ENCODE measurements at regions not wholly inside any gene's neighbourhood (a gene's known extent, or its start where the extent isn't known, plus 50 kb on each side); places are given as distances from the start of the nearest gene placed in this dataset.

GRCh38 chr1:82979593-82980236, 1019.2 kb downstream of the TTLL7 start:
- no peak for DNase-seq (ENCODE audit: low read depth, low spot score)
- H3K9me3 ChIP-seq (ENCODE audit: low read depth, low read length), result no peaks in the 10 kb centered on the region
- no peak for TF ChIP-seq FOXP2 (optimal IDR thresholded peaks at IDR 0.05; ENCODE audit: control extremely low read depth, extremely low read length, insufficient read depth)
- TF ChIP-seq EZH2 (IDR thresholded peaks at IDR 0.05), result no peak
- no peak for TF ChIP-seq POLR2AphosphoS5 (IDR thresholded peaks at IDR 0.05; ENCODE audit: borderline replicate concordance, low read depth, low read length)
- no peaks in the 10 kb centered on the region for H3K36me3 ChIP-seq (ENCODE audit: insufficient read depth, low read length)
- H3K4me3 ChIP-seq, result no peak overlapping the region
- no peak overlapping the region for H3K9ac ChIP-seq (ENCODE audit: insufficient read length)
- no peak overlapping the region for H3K27ac ChIP-seq

- Histone ChIP-seq H3K36me3 (ENCODE audit: insufficient read depth, low read length) (no peaks in the 10 kb centered on the region), H3K4me3 (no peak overlapping the region), H3K27ac (no peak overlapping the region), H3K9me3 (ENCODE audit: low read depth, low read length) (no peaks in the 10 kb centered on the region), H3K9ac (ENCODE audit: insufficient read length) (no peak overlapping the region)
- TF ChIP-seq POLR2AphosphoS5 (IDR thresholded peaks at IDR 0.05; ENCODE audit: borderline replicate concordance, low read depth, low read length) (no peak), EZH2 (IDR thresholded peaks at IDR 0.05) (no peak), FOXP2 (optimal IDR thresholded peaks at IDR 0.05; ENCODE audit: control extremely low read depth, extremely low read length, insufficient read depth) (no peak)
- no peak for DNase-seq (ENCODE audit: low read depth, low spot score)
Measured at GRCh38 chr1:82978461-82979324, 1020.2 kb downstream of the TTLL7 start.

GRCh38 chr1:82972841-82973553, 1025.9 kb downstream of the TTLL7 start:
- DNase-seq (ENCODE audit: low read depth, low spot score), result no peak
- no peak overlapping the region for H3K9ac ChIP-seq (ENCODE audit: insufficient read length)
- no peak overlapping the region for H3K27ac ChIP-seq
- TF ChIP-seq EZH2 (IDR thresholded peaks at IDR 0.05) (no peak), POLR2AphosphoS5 (IDR thresholded peaks at IDR 0.05; ENCODE audit: borderline replicate concordance, low read depth, low read length) (no peak), FOXP2 (optimal IDR thresholded peaks at IDR 0.05; ENCODE audit: control extremely low read depth, extremely low read length, insufficient read depth) (no peak)
- H3K4me3 ChIP-seq, result no peak overlapping the region
- H3K36me3 ChIP-seq (ENCODE audit: insufficient read depth, low read length), result no peaks in the 10 kb centered on the region
- no peaks in the 10 kb centered on the region for H3K9me3 ChIP-seq (ENCODE audit: low read depth, low read length)

- H3K9ac ChIP-seq (ENCODE audit: insufficient read length), result no peak overlapping the region
- DNase-seq (ENCODE audit: low read depth, low spot score), result no peak
- no peak for TF ChIP-seq FOXP2 (optimal IDR thresholded peaks at IDR 0.05; ENCODE audit: control extremely low read depth, extremely low read length, insufficient read depth)
- TF ChIP-seq EZH2 (IDR thresholded peaks at IDR 0.05), result no peak
- TF ChIP-seq POLR2AphosphoS5 (IDR thresholded peaks at IDR 0.05; ENCODE audit: borderline replicate concordance, low read depth, low read length), result no peak
- H3K27ac ChIP-seq, result no peak overlapping the region
- H3K36me3 ChIP-seq (ENCODE audit: insufficient read depth, low read length), result no peaks in the 10 kb centered on the region
- H3K9me3 ChIP-seq (ENCODE audit: low read depth, low read length), result no peaks in the 10 kb centered on the region
- H3K4me3 ChIP-seq, result no peak overlapping the region
Measured at GRCh38 chr1:82969340-82969739, 1029.6 kb downstream of the TTLL7 start.

- no peak for TF ChIP-seq POLR2AphosphoS5 (IDR thresholded peaks at IDR 0.05; ENCODE audit: borderline replicate concordance, low read depth, low read length)
- TF ChIP-seq FOXP2 (optimal IDR thresholded peaks at IDR 0.05; ENCODE audit: control extremely low read depth, extremely low read length, insufficient read depth), result no peak
- TF ChIP-seq EZH2 (IDR thresholded peaks at IDR 0.05), result no peak
- no peak overlapping the region for H3K9ac ChIP-seq (ENCODE audit: insufficient read length)
Measured at GRCh38 chr1:82962658-82963057, 1036.3 kb downstream of the TTLL7 start.

GRCh38 chr1:82950606-82951200, 1048.2 kb downstream of the TTLL7 start:
- no peak overlapping the region for H3K27ac ChIP-seq
- H3K9ac ChIP-seq (ENCODE audit: insufficient read length), result no peak overlapping the region
- no peaks in the 10 kb centered on the region for H3K9me3 ChIP-seq (ENCODE audit: low read depth, low read length)
- TF ChIP-seq POLR2AphosphoS5 (IDR thresholded peaks at IDR 0.05; ENCODE audit: borderline replicate concordance, low read depth, low read length), result no peak
- DNase-seq (ENCODE audit: low read depth, low spot score), result no peak
- H3K4me3 ChIP-seq, result no peak overlapping the region
- no peaks in the 10 kb centered on the region for H3K36me3 ChIP-seq (ENCODE audit: insufficient read depth, low read length)

More at GRCh38 chr1:82962658-82963057, 1036.3 kb downstream of the TTLL7 start:
- Histone ChIP-seq H3K4me3 (no peak overlapping the region), H3K9me3 (ENCODE audit: low read depth, low read length) (no peaks in the 10 kb centered on the region), H3K36me3 (ENCODE audit: insufficient read depth, low read length) (no peaks in the 10 kb centered on the region), H3K27ac (no peak overlapping the region)
- DNase-seq (ENCODE audit: low read depth, low spot score), result no peak

- Histone ChIP-seq H3K27ac (no peak overlapping the region), H3K9ac (ENCODE audit: insufficient read length) (no peak overlapping the region), H3K4me3 (no peak overlapping the region), H3K36me3 (ENCODE audit: insufficient read depth, low read length) (no peaks in the 10 kb centered on the region), H3K9me3 (ENCODE audit: low read depth, low read length) (no peaks in the 10 kb centered on the region)
- DNase-seq (ENCODE audit: low read depth, low spot score), result no peak
- TF ChIP-seq FOXP2 (optimal IDR thresholded peaks at IDR 0.05; ENCODE audit: control extremely low read depth, extremely low read length, insufficient read depth) (no peak), EZH2 (IDR thresholded peaks at IDR 0.05) (no peak), POLR2AphosphoS5 (IDR thresholded peaks at IDR 0.05; ENCODE audit: borderline replicate concordance, low read depth, low read length) (no peak)
Measured at GRCh38 chr1:82948386-82948785, 1050.5 kb downstream of the TTLL7 start.

GRCh38 chr1:82947278-82947677, 1051.7 kb downstream of the TTLL7 start:
- H3K9ac ChIP-seq (ENCODE audit: insufficient read length), result no peak overlapping the region
- no peak for DNase-seq (ENCODE audit: low read depth, low spot score)
- no peak overlapping the region for H3K27ac ChIP-seq
- no peak overlapping the region for H3K4me3 ChIP-seq
- no peaks in the 10 kb centered on the region for H3K36me3 ChIP-seq (ENCODE audit: insufficient read depth, low read length)
- no peak for TF ChIP-seq FOXP2 (optimal IDR thresholded peaks at IDR 0.05; ENCODE audit: control extremely low read depth, extremely low read length, insufficient read depth)
- no peak for TF ChIP-seq EZH2 (IDR thresholded peaks at IDR 0.05)
- no peak for TF ChIP-seq POLR2AphosphoS5 (IDR thresholded peaks at IDR 0.05; ENCODE audit: borderline replicate concordance, low read depth, low read length)
- H3K9me3 ChIP-seq (ENCODE audit: low read depth, low read length), result no peaks in the 10 kb centered on the region

Measured in SK-N-MC (cell line).